ENCODE measurements at regions not wholly inside any gene's neighbourhood (a gene's known extent, or its start where the extent isn't known, plus 50 kb on each side); places are given as distances from the start of the nearest gene placed in this dataset.

GRCh38 chrX:10072786-10073568, 83.8 kb upstream of the CLCN4 start:
- no peak overlapping the region for H3K27ac ChIP-seq
- TF ChIP-seq CTCF (IDR thresholded peaks at IDR 0.05) (no peak), ZFX (IDR thresholded peaks at IDR 0.05; ENCODE audit: borderline replicate concordance) (no peak)

GRCh38 chrX:10073671-10074070, 83.1 kb upstream of the CLCN4 start:
- no peak for TF ChIP-seq ZFX (IDR thresholded peaks at IDR 0.05; ENCODE audit: borderline replicate concordance)
- TF ChIP-seq CTCF (IDR thresholded peaks at IDR 0.05), result no peak
- H3K27ac ChIP-seq, result no peak overlapping the region

GRCh38 chrX:10074241-10074941, 82.4 kb upstream of the CLCN4 start:
- H3K27ac ChIP-seq, result no peak overlapping the region
- TF ChIP-seq ZFX (IDR thresholded peaks at IDR 0.05; ENCODE audit: borderline replicate concordance) (no peak), CTCF (IDR thresholded peaks at IDR 0.05) (no peak)

- H3K27ac ChIP-seq, result no peak overlapping the region
These were observed 80.0 kb upstream of the CLCN4 start for GRCh38 chrX:10076765-10077164.

GRCh38 chrX:10077425-10078188, 79.2 kb upstream of the CLCN4 start:
- H3K27ac ChIP-seq, result no peak overlapping the region
- no peak for TF ChIP-seq CTCF (IDR thresholded peaks at IDR 0.05)
- no peak for TF ChIP-seq ZFX (IDR thresholded peaks at IDR 0.05; ENCODE audit: borderline replicate concordance)

More at GRCh38 chrX:10076765-10077164, 80.0 kb upstream of the CLCN4 start:
- no peak for TF ChIP-seq ZFX (IDR thresholded peaks at IDR 0.05; ENCODE audit: borderline replicate concordance)
- no peak for TF ChIP-seq CTCF (IDR thresholded peaks at IDR 0.05)

GRCh38 chrX:10078266-10078665, 78.5 kb upstream of the CLCN4 start:
- TF ChIP-seq ZFX (IDR thresholded peaks at IDR 0.05; ENCODE audit: borderline replicate concordance), result no peak
- TF ChIP-seq CTCF (IDR thresholded peaks at IDR 0.05), result no peak
- H3K27ac ChIP-seq, result no peak overlapping the region

Data from 22Rv1 (cell line).